Gastrocnemius medialis (tissue), 4 donors: ENCODE measurements at regions not wholly inside any gene's neighbourhood (a gene's known extent, or its start where the extent isn't known, plus 50 kb on each side); places are given as distances from the start of the nearest gene placed in this dataset.

Source experiments
- ATAC-seq, 2 donors: fragments of 150-250 bp; one replicate each; pipeline ENCODE4 v1.9.1; 2016
- DNase-seq, 2 donors: peaks; one replicate each; pipeline ENCODE4 v3.0.0-alpha.2; 2019
- H3K27ac ChIP-seq, 4 donors: fragments of 200-600 bp; sonication (generic); 1 replicate in 1 of 4; 2 replicates in 3 of 4; pipeline ENCODE4 v1.5.1; 2016 to 2018; ENCODE audit warnings: mild to moderate bottlenecking in 2 of 4, moderate library complexity in 1 of 4
- H3K27me3 ChIP-seq, 3 donors: fragments of 200-600 bp; sonication (generic) in 2 of 3; 1 replicate in 1 of 3; 2 replicates in 2 of 3; pipeline versions ENCODE4 v1.5.1 to v1.6.0; 2016 to 2019; ENCODE audit warnings: mild to moderate bottlenecking in 1 of 3, moderate library complexity in 1 of 3
- H3K36me3 ChIP-seq, 2 donors: fragments of 200-600 bp; sonication (generic) in 1 of 2; one replicate each; pipeline ENCODE4 v1.5.1; 2017 to 2018
- H3K4me1 ChIP-seq, 2 donors: fragments of 200-600 bp; sonication (generic) in 1 of 2; one replicate each; pipeline ENCODE4 v1.5.1; 2016 to 2017; ENCODE audit warnings: mild to moderate bottlenecking in 2 of 2
- H3K4me3 ChIP-seq, 4 donors: fragments of 200-600 bp; sonication (generic) in 3 of 4; 1 replicate in 1 of 4; 2 replicates in 3 of 4; pipeline ENCODE4 v1.5.1; 2016 to 2019; ENCODE audit warnings: mild to moderate bottlenecking in 2 of 4
- H3K9me3 ChIP-seq, 3 donors: fragments of 200-600 bp; sonication (generic) in 2 of 3; 1 replicate in 1 of 3; 2 replicates in 2 of 3; pipeline ENCODE4 v1.5.1; 2016 to 2019
- CTCF ChIP-seq, 5 experiments: fragments of 450-650 bp in 3 of 5; fragments of 200-600 bp in 2 of 5; sonication (generic) in 2 of 5; IDR thresholded peaks in 4 of 5; conservative IDR thresholded peaks in 1 of 5; 1 replicate in 4 of 5; 2 replicates in 1 of 5; pipeline ENCODE4 v1.5.1; 2016 to 2019; ENCODE audit warnings: antibody characterized with exemption in 5 of 5, mild to moderate bottlenecking in 3 of 5, moderate library complexity in 3 of 5
- POLR2A ChIP-seq, 2 donors: fragments of 450-650 bp; IDR thresholded peaks; one replicate each; pipeline ENCODE4 v1.6.1; 2017; ENCODE audit warnings: antibody characterized with exemption in 2 of 2, mild to moderate bottlenecking in 2 of 2, moderate library complexity in 2 of 2
- in situ Hi-C, 4 donors: fragments of 200-750 bp; cut with MboI; loops; one replicate each; pipeline versions ENCODE4 v1.15.0 to v1.8.0; 2017; ENCODE audit warnings: low sequenced_read_pairs in 4 of 4
- intact Hi-C: fragments of 100-400 bp; cut with DNase I; formaldehyde crosslinking; loops from one replicate; pipeline ENCODE4 v1.15.1; 2023; ENCODE audit warnings: low total_unique reads

DNA sequence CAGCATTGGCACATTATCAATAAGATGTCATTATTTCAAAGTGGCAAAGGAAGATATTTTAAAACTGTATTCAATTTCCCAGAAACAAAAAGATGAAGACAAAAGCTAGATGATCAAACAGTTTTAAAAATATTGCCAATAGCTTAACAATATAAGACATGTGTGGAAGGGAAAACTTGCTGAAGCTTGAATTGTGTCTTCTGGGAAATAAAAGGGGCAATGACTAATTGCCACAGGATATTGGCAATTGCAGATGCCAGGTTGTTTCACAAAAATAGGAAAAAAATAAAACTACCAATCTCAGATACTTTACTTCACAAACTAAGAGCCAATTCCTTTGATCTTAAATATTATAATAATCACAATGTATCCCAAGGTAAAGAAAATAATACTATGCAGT, 679.8 kb upstream of the ADAMTS5 start:
- TF ChIP-seq CTCF (IDR thresholded peaks at IDR 0.05 in 4 of 5, conservative IDR thresholded peaks at IDR 0.05 in 1 of 5) (no peak), POLR2A (IDR thresholded peaks at IDR 0.05) (no peak)
- in situ Hi-C loops (no loop called here), intact Hi-C loops (no loop called here)
- Histone ChIP-seq H3K9me3 (no peaks in the 10 kb centered on the region), H3K27ac (no peak overlapping the region), H3K36me3 (no peaks in the 10 kb centered on the region), H3K27me3 (no peaks in the 10 kb centered on the region), H3K4me1 (no peaks in the 10 kb centered on the region), H3K4me3 (no peak overlapping the region)
- DNase-seq (no peak), ATAC-seq (no peak)

DNA sequence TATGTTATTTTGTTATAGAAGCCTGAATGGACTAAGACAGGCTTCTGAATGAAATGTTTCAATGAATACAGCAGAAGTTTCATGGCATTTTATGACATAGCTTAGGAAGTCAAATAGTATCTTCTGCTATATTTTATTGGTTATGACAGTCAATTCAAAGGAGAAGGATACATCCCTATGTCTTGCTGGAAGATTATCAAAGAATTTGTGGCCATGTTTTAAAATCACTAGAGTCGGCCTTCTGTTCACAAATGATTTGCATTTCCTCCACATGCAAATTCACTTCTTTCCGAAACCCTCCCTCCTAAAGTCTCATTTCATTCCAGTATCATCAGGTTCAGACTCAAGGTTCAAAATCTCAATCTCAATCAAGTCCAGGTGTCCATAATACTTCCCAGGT, 679.2 kb upstream of the ADAMTS5 start:
- intact Hi-C loops (no loop called here), in situ Hi-C loops (no loop called here)
- H3K27me3 ChIP-seq = no peaks in the 10 kb centered on the region
- no peaks in the 10 kb centered on the region for H3K4me1 ChIP-seq
- no peaks in the 10 kb centered on the region for H3K9me3 ChIP-seq
- ATAC-seq (no peak), DNase-seq (no peak)
- no peak for TF ChIP-seq POLR2A (IDR thresholded peaks at IDR 0.05)
- no peak for TF ChIP-seq CTCF (IDR thresholded peaks at IDR 0.05 in 4 of 5, conservative IDR thresholded peaks at IDR 0.05 in 1 of 5)
- no peak overlapping the region for H3K4me3 ChIP-seq
- H3K36me3 ChIP-seq = no peaks in the 10 kb centered on the region
- H3K27ac ChIP-seq = no peak overlapping the region

DNA sequence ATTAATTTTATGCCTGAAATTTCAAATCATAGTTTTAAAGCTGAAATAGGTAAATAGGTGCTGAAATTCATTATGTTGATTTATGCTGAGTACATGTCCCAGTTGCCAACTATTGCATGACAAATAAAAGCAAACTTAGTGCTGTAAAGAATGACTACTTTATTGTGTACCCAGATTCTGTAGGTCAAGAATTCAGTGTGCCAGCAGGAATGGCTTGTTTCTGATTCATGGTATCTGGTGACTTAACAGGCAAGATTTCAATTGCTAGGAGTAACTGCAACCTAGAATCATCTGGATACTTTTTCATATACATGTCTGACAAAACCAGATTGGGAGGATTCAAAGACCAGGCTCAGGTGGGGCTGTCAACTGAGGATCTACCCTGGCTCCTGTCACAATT, 678.4 kb upstream of the ADAMTS5 start:
- DNase-seq (no peak), ATAC-seq (no peak)
- in situ Hi-C loops (no loop called here), intact Hi-C loops (no loop called here)
- H3K4me1 ChIP-seq = no peaks in the 10 kb centered on the region
- H3K27ac ChIP-seq = no peak overlapping the region
- H3K27me3 ChIP-seq = no peaks in the 10 kb centered on the region
- no peaks in the 10 kb centered on the region for H3K36me3 ChIP-seq
- TF ChIP-seq CTCF (IDR thresholded peaks at IDR 0.05 in 4 of 5, conservative IDR thresholded peaks at IDR 0.05 in 1 of 5) (no peak), POLR2A (IDR thresholded peaks at IDR 0.05) (no peak)
- H3K4me3 ChIP-seq = no peak overlapping the region
- no peaks in the 10 kb centered on the region for H3K9me3 ChIP-seq

DNA sequence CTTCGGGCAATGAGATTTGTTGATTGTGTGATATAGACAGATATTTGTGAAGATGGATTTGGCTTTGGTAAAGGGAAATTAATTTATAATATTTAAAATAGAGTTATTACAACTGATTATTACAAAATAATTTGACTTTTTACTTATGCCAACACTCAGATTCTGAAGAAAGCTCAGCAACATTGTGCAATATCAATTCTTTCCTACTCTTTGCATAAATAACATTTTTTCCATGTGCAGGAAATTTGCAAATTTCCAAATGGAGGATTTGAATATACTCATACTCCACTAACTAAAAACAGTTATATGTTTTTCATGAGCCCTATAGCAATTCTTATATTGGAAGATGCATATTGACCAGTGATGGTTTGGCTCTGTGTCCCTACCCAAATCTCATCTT, 676.4 kb upstream of the ADAMTS5 start:
- no peak for DNase-seq
- no peaks in the 10 kb centered on the region for H3K27me3 ChIP-seq
- in situ Hi-C loops = no loop called here
- H3K9me3 ChIP-seq = no peaks in the 10 kb centered on the region
- H3K27ac ChIP-seq = no peak overlapping the region
- no peak for ATAC-seq
- H3K4me1 ChIP-seq = no peaks in the 10 kb centered on the region
- TF ChIP-seq CTCF (IDR thresholded peaks at IDR 0.05 in 4 of 5, conservative IDR thresholded peaks at IDR 0.05 in 1 of 5) = no peak
- TF ChIP-seq POLR2A (IDR thresholded peaks at IDR 0.05) = no peak
- no peaks in the 10 kb centered on the region for H3K36me3 ChIP-seq
- H3K4me3 ChIP-seq = no peak overlapping the region
- intact Hi-C loops = no loop called here

- Histone ChIP-seq H3K4me3 (no peak overlapping the region), H3K27me3 (no peaks in the 10 kb centered on the region), H3K9me3 (no peaks in the 10 kb centered on the region), H3K36me3 (no peaks in the 10 kb centered on the region), H3K4me1 (peaks cover 10 to 18% of the 10 kb centered on the region in 2 donors), H3K27ac (no peak overlapping the region)
- intact Hi-C loops (loop anchor here (5.0 to 10.0 kb wide), 2 partner anchors 77 to 426 kb away; no protein-coding TSS in a partner anchor), in situ Hi-C loops (no loop called here)
- DNase-seq (no peak), ATAC-seq (no peak)
- no peak for TF ChIP-seq POLR2A (IDR thresholded peaks at IDR 0.05)
- no peak for TF ChIP-seq CTCF (IDR thresholded peaks at IDR 0.05 in 4 of 5, conservative IDR thresholded peaks at IDR 0.05 in 1 of 5)
Measured at GRCh38 chr21:27639286-27639685, 672.4 kb upstream of the ADAMTS5 start.
